Erythroblast (primary cell): ENCODE measurements at regions not wholly inside any gene's neighbourhood (a gene's known extent, or its start where the extent isn't known, plus 50 kb on each side); places are given as distances from the start of the nearest gene placed in this dataset.

Experiments
- GATA1 ChIP-seq: IDR thresholded peaks from 2 replicates; pipeline ENCODE4 v1.6.1; 2011; ENCODE audit warnings: low read depth, mild to moderate bottlenecking, control low read depth, low read length, moderate library complexity
- POLR2A ChIP-seq: IDR thresholded peaks from 2 replicates; pipeline ENCODE4 v1.6.1; 2011; ENCODE audit warnings: mild to moderate bottlenecking, low read length

GRCh38 chr3:89699771-89700170 lies 592.4 kb downstream of the EPHA3 start:
- no peak for TF ChIP-seq POLR2A
- no peak for TF ChIP-seq GATA1
